A673 (cell line): ENCODE measurements at regions not wholly inside any gene's neighbourhood (a gene's known extent, or its start where the extent isn't known, plus 50 kb on each side); places are given as distances from the start of the nearest gene placed in this dataset.

Source experiments
- BruUV-seq: library from RNA; stranded (reverse); fragments of 400-500 nt; replicated peaks from 2 replicates; lab custom pipeline; 2021; lab: Mats Ljungman, UMichigan
- CTCF ChIA-PET: fragments of 300-600 bp; sonication (Branson Sonifier 250); formaldehyde crosslinking; loops from one replicate; lab custom pipeline; 2022; ENCODE audit warnings: antibody characterized with exemption; lab: Charles Lee
- POLR2A ChIA-PET: fragments of 300-600 bp; sonication (Branson Sonifier 250); formaldehyde crosslinking; loops from one replicate; lab custom pipeline; 2022; ENCODE audit warnings: antibody characterized with exemption; ENCODE audit not compliant: low non-redundant PET; lab: Charles Lee
- DNase-seq: peaks from one replicate; pipeline ENCODE4 v3.0.0-alpha.2; 2015; ENCODE audit warnings: low spot score
- H3K27ac ChIP-seq: fragments of 200-600 bp; sonication (generic); 2 replicates; pipeline ENCODE4 v1.5.1; 2016; ENCODE audit warnings: mixed run types, low read depth, mild to moderate bottlenecking, mixed read lengths, antibody characterized with exemption, low read length; ENCODE audit not compliant: poor library complexity, severe bottlenecking
- H3K27me3 ChIP-seq: fragments of 200-600 bp; sonication (generic); replicated peaks from 2 replicates; pipeline ENCODE4 v1.6.1; 2017; ENCODE audit warnings: mixed run types, low read depth, mild to moderate bottlenecking, mixed read lengths, antibody characterized with exemption, low read length; ENCODE audit not compliant: insufficient read depth, poor library complexity
- H3K36me3 ChIP-seq: fragments of 200-600 bp; sonication (generic); 2 replicates; pipeline ENCODE4 v1.6.1; 2016; ENCODE audit warnings: mixed run types, mild to moderate bottlenecking, mixed read lengths, antibody characterized with exemption, low read length; ENCODE audit not compliant: insufficient read depth, poor library complexity, severe bottlenecking
- H3K4me1 ChIP-seq: fragments of 200-600 bp; sonication (generic); 2 replicates; pipeline ENCODE4 v1.6.1; 2017; ENCODE audit warnings: mixed run types, mild to moderate bottlenecking, mixed read lengths, antibody characterized with exemption, low read length; ENCODE audit not compliant: insufficient read depth, poor library complexity, severe bottlenecking
- H3K4me3 ChIP-seq: fragments of 200-600 bp; sonication (generic); 2 replicates; pipeline ENCODE4 v1.5.1; 2016; ENCODE audit warnings: low read depth, mixed run types, mild to moderate bottlenecking, mixed read lengths, low read length; ENCODE audit not compliant: poor library complexity, severe bottlenecking
- H3K9me3 ChIP-seq: fragments of 200-600 bp; sonication (generic); 2 replicates; pipeline ENCODE4 v1.6.1; 2016; ENCODE audit warnings: mixed run types, low read depth, mild to moderate bottlenecking, mixed read lengths, antibody characterized with exemption, low read length; ENCODE audit not compliant: poor library complexity, severe bottlenecking
- EZH2 ChIP-seq: fragments of 200-600 bp; sonication (generic); IDR thresholded peaks from 2 replicates; pipeline ENCODE4 v1.6.1; 2017; ENCODE audit warnings: borderline replicate concordance, low read depth, mild to moderate bottlenecking, mixed read lengths, antibody characterized with exemption, low read length; ENCODE audit not compliant: poor library complexity, severe bottlenecking
- intact Hi-C: fragments of 100-400 bp; cut with micrococcal nuclease; formaldehyde crosslinking; loops from one replicate; pipeline ENCODE4 v1.10.0; 2022; ENCODE audit not compliant: unreplicated experiment
- TF ChIP-seq, protein P1 (sequence below): fragments of 300-800, 200-600 bp; sonication (generic); conservative IDR thresholded peaks from 2 replicates; pipeline ENCODE4 v1.5.1; 2017; ENCODE audit warnings: low read depth, mild to moderate bottlenecking, antibody characterized with exemption, low read length, moderate library complexity, mixed read lengths

DNA sequence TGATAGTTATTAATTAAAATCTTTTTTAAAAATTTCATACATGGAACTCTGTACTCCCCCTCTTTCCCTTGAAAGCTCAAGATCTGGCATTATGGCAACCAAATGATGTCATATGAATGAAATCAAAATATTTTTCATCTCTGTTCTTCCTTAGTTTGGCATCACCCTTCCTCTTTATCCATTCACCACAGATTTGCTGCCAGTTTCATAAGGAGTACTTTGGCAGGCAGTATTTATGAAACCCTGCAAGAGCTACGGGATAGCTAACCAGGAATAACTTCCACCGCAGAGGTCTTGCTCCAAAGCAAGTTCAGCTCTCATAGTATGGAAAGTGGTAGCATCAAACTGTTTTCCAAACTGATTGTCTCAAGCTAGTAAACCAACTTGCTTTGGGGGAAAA is 113.9 kb upstream of the DOK5 start:
- no peaks in the 10 kb centered on the region for H3K4me1 ChIP-seq
- no peaks in the 10 kb centered on the region for H3K9me3 ChIP-seq
- H3K4me3 ChIP-seq, result no peak overlapping the region
- ChIA-PET CTCF (interaction anchor here (0.6 kb wide), 1 partner anchor 285 kb away, joined by 9 read pairs; no protein-coding TSS in a partner anchor), POLR2A (no interaction called here)
- H3K36me3 ChIP-seq, result no peaks in the 10 kb centered on the region
- no peak overlapping the region for H3K27ac ChIP-seq
- H3K27me3 ChIP-seq, result peaks cover 8% of the 10 kb centered on the region
- TF ChIP-seq, protein P1, sequence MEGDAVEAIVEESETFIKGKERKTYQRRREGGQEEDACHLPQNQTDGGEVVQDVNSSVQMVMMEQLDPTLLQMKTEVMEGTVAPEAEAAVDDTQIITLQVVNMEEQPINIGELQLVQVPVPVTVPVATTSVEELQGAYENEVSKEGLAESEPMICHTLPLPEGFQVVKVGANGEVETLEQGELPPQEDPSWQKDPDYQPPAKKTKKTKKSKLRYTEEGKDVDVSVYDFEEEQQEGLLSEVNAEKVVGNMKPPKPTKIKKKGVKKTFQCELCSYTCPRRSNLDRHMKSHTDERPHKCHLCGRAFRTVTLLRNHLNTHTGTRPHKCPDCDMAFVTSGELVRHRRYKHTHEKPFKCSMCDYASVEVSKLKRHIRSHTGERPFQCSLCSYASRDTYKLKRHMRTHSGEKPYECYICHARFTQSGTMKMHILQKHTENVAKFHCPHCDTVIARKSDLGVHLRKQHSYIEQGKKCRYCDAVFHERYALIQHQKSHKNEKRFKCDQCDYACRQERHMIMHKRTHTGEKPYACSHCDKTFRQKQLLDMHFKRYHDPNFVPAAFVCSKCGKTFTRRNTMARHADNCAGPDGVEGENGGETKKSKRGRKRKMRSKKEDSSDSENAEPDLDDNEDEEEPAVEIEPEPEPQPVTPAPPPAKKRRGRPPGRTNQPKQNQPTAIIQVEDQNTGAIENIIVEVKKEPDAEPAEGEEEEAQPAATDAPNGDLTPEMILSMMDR, result no peak
- TF ChIP-seq EZH2, result no peak
- intact Hi-C loops, result no loop called here
- no TSS peak for BruUV-seq
- no peak for DNase-seq

DNA sequence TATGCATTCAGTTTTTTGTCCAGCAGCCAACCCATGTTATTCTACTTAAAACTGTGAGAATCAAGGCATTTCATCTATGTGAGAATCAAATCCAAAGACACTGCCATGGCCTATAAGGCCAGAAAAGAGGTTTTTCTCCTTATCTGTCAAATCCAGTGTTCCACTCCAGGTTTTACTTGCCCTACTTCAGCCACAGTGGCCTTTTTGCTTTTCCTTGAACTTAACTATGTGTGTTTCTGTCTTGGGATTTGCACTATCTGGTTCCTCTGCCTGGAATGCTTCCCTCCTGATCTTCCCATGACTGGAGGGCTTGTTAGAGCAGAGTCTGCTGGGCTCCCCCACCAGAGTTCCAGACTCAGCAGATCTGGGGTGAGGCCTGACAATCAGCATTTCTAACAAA is 113.1 kb upstream of the DOK5 start:
- intact Hi-C loops, result no loop called here
- TF ChIP-seq, protein P1, result no peak
- TF ChIP-seq EZH2, result no peak
- Histone ChIP-seq H3K36me3 (no peaks in the 10 kb centered on the region), H3K27me3 (peaks cover 8% of the 10 kb centered on the region), H3K4me1 (no peaks in the 10 kb centered on the region), H3K4me3 (no peak overlapping the region), H3K27ac (no peak overlapping the region), H3K9me3 (no peaks in the 10 kb centered on the region)
- CTCF ChIA-PET, result no interaction called here
- POLR2A ChIA-PET, result no interaction called here
- DNase-seq, result no peak
- no TSS peak for BruUV-seq

DNA sequence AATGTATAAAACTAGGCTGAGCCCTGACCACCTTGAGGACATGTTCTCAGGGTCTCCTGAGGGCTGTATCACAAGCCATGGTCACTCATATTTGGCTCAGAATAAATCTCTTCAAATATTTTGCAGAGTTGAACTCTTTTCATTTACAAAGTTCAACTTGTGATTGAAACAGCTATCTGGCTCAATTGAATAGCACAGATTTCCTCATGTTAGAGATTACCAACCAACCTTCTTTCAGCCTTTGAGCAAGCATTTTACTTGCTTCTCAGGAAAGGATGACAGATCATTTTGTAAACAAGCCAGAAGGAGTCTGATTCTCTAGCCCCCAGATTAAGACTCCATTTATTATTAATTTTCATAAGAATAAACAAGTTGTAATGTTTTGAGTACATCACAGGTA is 111.0 kb upstream of the DOK5 start:
- no peaks in the 10 kb centered on the region for H3K9me3 ChIP-seq
- no peak for DNase-seq
- TF ChIP-seq, protein P1, result no peak
- no peak for TF ChIP-seq EZH2
- H3K27me3 ChIP-seq, result peaks cover 8% of the 10 kb centered on the region
- no peaks in the 10 kb centered on the region for H3K36me3 ChIP-seq
- BruUV-seq, result no TSS peak
- H3K27ac ChIP-seq, result no peak overlapping the region
- intact Hi-C loops, result no loop called here
- ChIA-PET CTCF (no interaction called here), POLR2A (no interaction called here)
- no peak overlapping the region for H3K4me3 ChIP-seq
- no peaks in the 10 kb centered on the region for H3K4me1 ChIP-seq
